ENCODE measurements at regions not wholly inside any gene's neighbourhood (a gene's known extent, or its start where the extent isn't known, plus 50 kb on each side); places are given as distances from the start of the nearest gene placed in this dataset.
A peak's percentile ranks its signal among the peaks of the same experiment; 100 is the strongest.

DNA sequence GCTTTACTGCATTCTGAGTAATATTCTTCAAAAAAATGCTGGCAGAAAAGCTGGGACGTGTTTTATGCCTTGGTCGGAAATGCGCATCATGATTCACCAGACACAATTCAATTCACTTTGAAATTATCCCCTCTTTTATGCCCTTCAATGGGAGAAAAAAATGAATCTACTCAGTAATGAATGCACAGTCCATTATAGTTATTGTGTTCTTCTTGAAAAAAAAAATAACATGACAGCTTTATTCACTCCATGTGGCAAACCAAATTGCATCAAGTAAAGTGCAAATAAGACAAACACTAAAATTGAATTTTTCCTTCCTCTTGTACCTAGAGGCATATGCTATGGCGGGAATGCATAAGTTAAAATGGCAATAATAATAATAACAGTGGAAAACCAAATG, 159.4 kb upstream of the IFNG-AS1 start:
- H3K9me3 Mint-ChIP-seq: no peaks in the 10 kb centered on the region
- no peak overlapping the region for H3K4me3 Mint-ChIP-seq
- H3K4me1 Mint-ChIP-seq: peaks cover 19% of the 10 kb centered on the region
- ATAC-seq: no peak
- no peak for DNase-seq (ENCODE audit: low spot score in 2 of 2)
- no peak overlapping the region for H3K27ac Mint-ChIP-seq
- no peaks in the 10 kb centered on the region for H3K36me3 Mint-ChIP-seq

DNA sequence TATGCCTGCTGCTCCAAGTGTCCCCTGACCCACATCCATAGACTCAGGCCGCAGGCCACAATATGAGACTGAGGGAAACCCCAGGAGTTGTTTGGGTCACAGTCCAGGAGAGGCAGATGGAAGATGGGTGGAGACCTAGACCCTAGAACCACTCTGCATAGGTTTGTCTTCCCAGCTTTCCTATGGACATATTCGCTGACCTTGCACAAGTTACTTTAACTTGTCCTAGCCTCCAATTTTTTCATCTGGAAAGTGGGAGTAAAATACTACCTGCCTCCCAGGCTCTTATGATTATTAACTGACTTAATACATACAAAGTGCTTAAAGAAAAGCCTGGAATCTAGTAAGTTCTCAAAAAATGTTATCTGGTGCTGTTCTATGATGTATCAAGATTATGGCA, 157.1 kb upstream of the IFNG-AS1 start:
- Mint-ChIP-seq H3K4me3 (no peak overlapping the region), H3K4me1 (peaks cover 18% of the 10 kb centered on the region), H3K27ac (no peak overlapping the region), H3K9me3 (no peaks in the 10 kb centered on the region), H3K36me3 (no peaks in the 10 kb centered on the region)
- ATAC-seq (no peak), DNase-seq (ENCODE audit: low spot score in 2 of 2) (no peak)

DNA sequence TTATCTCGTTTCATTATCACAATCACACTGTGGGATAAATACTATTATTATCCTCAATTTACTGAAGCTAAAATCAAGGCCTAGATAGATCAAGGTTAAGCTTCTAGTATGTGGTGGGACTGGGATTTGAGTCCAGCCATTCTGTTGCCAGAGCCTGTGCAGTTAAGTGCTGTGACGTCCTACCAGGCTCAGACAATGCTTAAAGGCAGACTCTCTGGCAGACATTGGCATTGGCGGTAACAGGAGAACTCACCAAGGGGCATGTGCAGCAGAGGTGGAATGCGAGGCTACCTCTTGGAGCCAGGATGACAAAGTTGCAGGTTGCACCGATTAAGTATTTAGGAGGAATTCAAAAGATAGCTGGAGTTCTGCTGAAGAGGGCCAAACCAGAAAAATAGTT, 155.6 kb upstream of the IFNG-AS1 start:
- Mint-ChIP-seq H3K36me3 (no peaks in the 10 kb centered on the region), H3K4me1 (peaks cover 3% of the 10 kb centered on the region), H3K27ac (no peak overlapping the region), H3K9me3 (peaks cover under 1% of the 10 kb centered on the region), H3K4me3 (no peak overlapping the region)
- ATAC-seq (no peak), DNase-seq (ENCODE audit: low spot score in 2 of 2) (no peak)

DNA sequence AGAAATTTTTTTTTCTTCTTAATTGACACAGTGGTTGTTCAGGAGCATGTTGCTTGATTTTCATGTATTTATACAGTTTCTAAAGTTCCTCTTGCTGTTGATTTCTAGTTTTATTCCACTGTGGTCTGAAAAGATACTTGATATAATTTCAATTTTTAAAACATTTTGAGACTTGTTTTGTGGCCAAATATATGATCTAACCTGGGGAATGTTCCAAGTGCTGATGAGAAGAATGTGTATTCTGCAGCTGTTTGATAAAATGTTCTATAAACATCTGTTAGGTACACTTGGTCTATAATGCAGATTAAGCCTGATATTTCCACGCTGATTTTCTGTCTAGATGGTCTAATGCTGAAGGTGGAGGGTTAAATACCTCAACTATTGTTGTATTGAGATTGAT, 151.4 kb upstream of the IFNG-AS1 start:
- peaks cover 5% of the 10 kb centered on the region for H3K4me1 Mint-ChIP-seq
- DNase-seq (ENCODE audit: low spot score in 2 of 2): no peak
- H3K4me3 Mint-ChIP-seq: no peak overlapping the region
- ATAC-seq: no peak
- no peak overlapping the region for H3K27ac Mint-ChIP-seq
- H3K9me3 Mint-ChIP-seq: peaks cover 13% of the 10 kb centered on the region
- H3K36me3 Mint-ChIP-seq: no peaks in the 10 kb centered on the region

DNA sequence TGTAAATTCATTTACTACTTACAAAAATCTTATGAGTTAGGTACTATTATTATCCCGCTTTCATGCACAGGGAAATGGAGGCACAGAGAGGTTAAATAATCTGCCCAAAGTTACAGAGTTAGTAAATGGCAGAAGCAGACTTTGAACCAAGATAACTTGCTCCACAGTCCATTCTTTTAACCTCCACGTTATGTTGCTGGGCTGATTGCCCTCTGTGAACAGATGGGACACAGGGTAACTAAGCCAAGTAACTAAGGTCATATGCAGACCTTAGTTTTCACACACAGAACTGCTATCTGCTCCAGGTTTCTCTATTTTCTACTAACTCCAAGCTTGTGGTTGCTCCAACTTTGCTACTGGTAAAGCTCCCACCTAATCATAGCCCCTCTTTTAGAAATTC, 147.1 kb upstream of the IFNG-AS1 start:
- H3K27ac Mint-ChIP-seq: no peak overlapping the region
- peaks cover 16% of the 10 kb centered on the region for H3K9me3 Mint-ChIP-seq
- H3K4me1 Mint-ChIP-seq: peaks cover 5% of the 10 kb centered on the region
- no peak for ATAC-seq
- no peak overlapping the region for H3K4me3 Mint-ChIP-seq
- no peaks in the 10 kb centered on the region for H3K36me3 Mint-ChIP-seq
- DNase-seq (ENCODE audit: low spot score in 2 of 2): no peak

DNA sequence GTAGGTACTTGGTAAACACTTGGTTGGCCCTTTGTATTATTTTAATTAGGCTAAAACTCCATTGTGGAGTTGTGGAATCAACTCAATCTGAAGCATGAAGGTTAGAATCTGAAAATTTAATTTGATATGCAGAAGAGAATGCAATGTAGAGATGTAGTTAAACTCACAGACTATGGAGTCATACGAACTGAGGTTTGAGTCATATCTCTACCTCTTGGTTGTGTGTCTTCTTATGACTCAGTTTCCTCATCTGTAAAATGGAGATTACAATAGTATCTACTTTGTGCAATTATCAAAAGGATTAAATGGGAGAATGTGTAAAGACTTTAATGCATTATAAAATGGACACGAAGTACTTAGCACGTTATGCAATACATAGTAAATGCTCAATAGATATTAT, 146.0 kb upstream of the IFNG-AS1 start:
- H3K4me1 Mint-ChIP-seq: peaks cover 5% of the 10 kb centered on the region
- ATAC-seq: peak; percentile 73
- H3K4me3 Mint-ChIP-seq: no peak overlapping the region
- no peak for DNase-seq (ENCODE audit: low spot score in 2 of 2)
- peaks cover 16% of the 10 kb centered on the region for H3K9me3 Mint-ChIP-seq
- H3K27ac Mint-ChIP-seq: no peak overlapping the region
- H3K36me3 Mint-ChIP-seq: no peaks in the 10 kb centered on the region

DNA sequence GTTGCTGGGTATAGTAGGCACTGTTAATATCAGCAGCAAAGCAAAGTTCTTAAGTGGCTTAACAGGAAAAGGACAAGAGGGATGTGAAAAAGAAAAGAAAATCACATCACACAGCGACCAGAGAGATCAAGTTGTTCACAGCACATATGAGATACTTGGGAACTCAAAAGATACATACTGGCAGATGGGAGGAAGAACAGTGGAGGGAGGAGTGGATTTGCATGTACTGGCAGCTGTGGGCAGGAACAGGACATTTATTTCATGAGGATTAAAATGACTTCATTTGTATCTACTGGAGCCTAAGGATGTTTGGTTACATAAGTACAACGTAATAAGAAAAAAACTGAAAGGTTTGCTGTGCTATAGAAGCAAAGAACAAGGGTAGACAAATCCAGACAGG, 136.5 kb upstream of the IFNG-AS1 start:
- no peak for ATAC-seq
- H3K36me3 Mint-ChIP-seq: no peaks in the 10 kb centered on the region

DNA sequence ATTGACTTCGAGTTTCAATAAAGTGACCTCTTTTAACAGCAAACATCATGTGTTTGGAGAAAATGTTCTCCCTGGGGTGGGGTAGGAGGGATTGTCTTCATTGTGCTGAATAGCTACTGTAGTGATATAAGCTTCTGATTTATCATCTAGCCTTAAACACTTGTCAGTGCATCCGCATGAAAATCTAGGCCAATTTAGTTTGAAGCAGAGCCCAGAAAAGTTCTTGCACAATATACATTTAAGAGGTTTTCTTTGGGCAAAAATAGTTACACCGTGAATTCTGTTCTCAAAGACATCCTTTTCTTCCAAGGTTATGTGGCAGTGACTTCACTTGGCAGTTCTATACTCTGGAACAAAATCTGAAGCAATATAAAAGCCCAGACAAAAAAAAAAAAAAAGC, 136.0 kb upstream of the IFNG-AS1 start:
- H3K9me3 Mint-ChIP-seq: no peaks in the 10 kb centered on the region
- ATAC-seq (no peak), DNase-seq (ENCODE audit: low spot score in 2 of 2) (no peak)
- H3K4me1 Mint-ChIP-seq: no peaks in the 10 kb centered on the region
- H3K36me3 Mint-ChIP-seq: no peaks in the 10 kb centered on the region
- H3K27ac Mint-ChIP-seq: no peak overlapping the region
- no peak overlapping the region for H3K4me3 Mint-ChIP-seq

More for the DNA sequence above, 136.5 kb upstream of the IFNG-AS1 start:
- no peak for DNase-seq (ENCODE audit: low spot score in 2 of 2)
- Mint-ChIP-seq H3K4me1 (no peaks in the 10 kb centered on the region), H3K4me3 (no peak overlapping the region), H3K27ac (no peak overlapping the region), H3K9me3 (no peaks in the 10 kb centered on the region)

DNA sequence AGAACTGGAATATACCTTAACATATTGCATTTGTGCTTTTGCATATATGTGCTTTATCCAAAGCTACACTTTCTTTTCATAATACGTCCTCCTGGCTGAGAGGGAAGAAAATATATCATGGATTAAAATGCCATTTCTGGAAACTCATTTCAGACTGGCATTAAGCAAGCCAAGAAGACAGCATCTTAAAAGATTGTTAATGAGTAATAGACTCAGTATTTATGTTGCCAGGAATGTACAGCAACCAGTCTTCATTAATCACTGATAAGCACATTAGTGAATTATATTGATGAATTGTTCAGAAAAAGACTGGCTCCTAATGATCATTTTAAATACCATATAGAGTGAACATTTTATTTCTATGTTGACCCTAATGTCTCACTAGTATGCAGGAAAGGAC, 134.9 kb upstream of the IFNG-AS1 start:
- no peak for ATAC-seq
- Mint-ChIP-seq H3K36me3 (no peaks in the 10 kb centered on the region), H3K4me3 (no peak overlapping the region), H3K4me1 (no peaks in the 10 kb centered on the region), H3K27ac (no peak overlapping the region), H3K9me3 (no peaks in the 10 kb centered on the region)
- DNase-seq (ENCODE audit: low spot score in 2 of 2): no peak

DNA sequence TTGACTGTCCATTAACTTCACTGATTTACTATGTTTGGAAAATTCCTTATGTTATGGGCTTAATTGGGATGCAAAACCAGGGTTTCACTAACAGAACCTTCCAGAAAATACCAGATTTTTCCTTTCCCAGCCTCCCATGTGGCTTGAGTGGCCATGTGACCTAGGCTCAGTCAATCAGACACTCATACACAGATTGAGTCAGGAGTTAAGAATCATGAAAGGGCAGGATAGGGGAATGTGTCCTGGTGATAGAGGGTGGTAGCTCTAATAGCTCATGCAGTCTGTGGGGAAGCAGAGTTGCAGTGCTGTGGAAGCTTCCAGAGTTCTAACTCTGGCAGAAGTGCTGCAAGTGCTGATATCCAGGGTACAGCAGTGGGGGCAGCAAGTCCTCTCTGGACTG, 134.1 kb upstream of the IFNG-AS1 start:
- DNase-seq (ENCODE audit: low spot score in 2 of 2) (no peak), ATAC-seq (no peak)
- Mint-ChIP-seq H3K4me1 (no peaks in the 10 kb centered on the region), H3K36me3 (no peaks in the 10 kb centered on the region), H3K9me3 (no peaks in the 10 kb centered on the region), H3K4me3 (no peak overlapping the region), H3K27ac (no peak overlapping the region)

DNA sequence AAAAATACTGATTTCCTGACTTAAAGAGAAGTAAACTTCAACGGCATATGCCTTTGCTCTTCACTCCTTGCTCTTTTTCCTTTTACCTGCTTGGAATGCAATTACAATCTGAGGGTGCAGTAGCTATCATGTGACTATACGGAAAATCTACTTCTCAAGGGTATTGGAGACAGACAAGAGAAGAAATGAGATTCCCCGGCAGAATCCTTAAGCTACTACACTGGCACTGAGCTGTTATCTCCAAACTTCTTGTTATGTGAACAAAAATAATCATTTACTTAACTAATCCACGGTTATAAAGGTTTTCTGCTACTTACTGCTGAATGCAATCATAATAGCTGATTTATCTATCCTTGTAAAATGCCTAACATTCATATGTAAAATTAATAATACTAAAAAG, 118.0 kb upstream of the IFNG-AS1 start:
- no peak for DNase-seq (ENCODE audit: low spot score in 2 of 2)
- Mint-ChIP-seq H3K36me3 (no peaks in the 10 kb centered on the region), H3K9me3 (no peaks in the 10 kb centered on the region)

DNA sequence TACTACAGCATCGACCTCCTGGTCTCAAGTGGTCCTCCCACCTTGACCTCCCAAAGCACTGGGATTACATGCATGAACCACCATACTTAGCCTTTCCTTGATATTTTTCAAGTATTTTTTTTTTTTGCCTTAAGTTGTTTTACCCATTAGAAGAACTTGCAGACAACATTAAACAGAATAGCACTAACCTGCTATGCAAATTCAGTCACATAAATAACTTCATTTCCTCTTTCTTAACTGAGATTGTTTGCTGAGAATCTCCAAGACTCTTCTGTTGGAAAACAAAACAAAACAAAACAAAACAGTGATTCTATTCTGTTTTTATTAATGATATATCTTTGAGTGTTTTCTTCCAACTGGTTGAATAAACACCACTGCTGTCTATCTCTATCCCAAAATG, 115.9 kb upstream of the IFNG-AS1 start:
- no peaks in the 10 kb centered on the region for H3K4me1 Mint-ChIP-seq
- no peaks in the 10 kb centered on the region for H3K36me3 Mint-ChIP-seq
- no peak for ATAC-seq
- no peak overlapping the region for H3K4me3 Mint-ChIP-seq
- no peak overlapping the region for H3K27ac Mint-ChIP-seq
- DNase-seq (ENCODE audit: low spot score in 2 of 2): no peak
- H3K9me3 Mint-ChIP-seq: no peaks in the 10 kb centered on the region

More for the DNA sequence above, 118.0 kb upstream of the IFNG-AS1 start:
- Mint-ChIP-seq H3K4me1 (no peaks in the 10 kb centered on the region), H3K27ac (no peak overlapping the region), H3K4me3 (no peak overlapping the region)
- no peak for ATAC-seq

DNA sequence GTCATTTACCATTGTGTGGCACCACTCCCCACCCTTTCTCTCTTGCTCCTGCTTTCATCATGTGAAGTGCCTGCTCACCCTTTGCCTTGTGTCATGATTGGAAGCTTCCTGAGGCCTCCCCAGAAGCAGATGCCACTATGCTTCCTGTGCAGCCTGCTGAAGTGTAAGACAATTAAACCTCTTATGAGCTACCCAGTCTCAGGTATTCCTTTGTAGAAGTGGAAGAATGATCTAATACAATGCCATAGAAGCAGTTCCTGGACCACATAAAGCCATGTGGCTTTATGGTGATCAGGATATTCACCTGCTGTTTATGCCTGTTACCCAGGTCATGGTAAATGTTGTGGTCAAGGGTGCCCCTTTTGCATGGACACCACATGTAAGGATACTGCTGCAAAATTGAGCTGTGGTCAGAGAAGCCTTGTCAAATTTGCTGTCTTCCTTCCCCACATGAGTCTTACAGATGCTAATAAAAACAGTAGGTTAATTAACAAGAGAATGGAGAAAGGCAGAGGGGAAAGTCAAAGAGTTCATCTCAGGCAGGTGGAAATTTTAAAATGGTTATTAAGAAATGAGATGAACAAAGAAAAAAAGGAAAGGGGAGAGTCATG, 112.8 kb upstream of the IFNG-AS1 start:
- no peaks in the 10 kb centered on the region for H3K36me3 Mint-ChIP-seq
- no peaks in the 10 kb centered on the region for H3K9me3 Mint-ChIP-seq
- no peak overlapping the region for H3K27ac Mint-ChIP-seq
- ATAC-seq: no peak
- no peak overlapping the region for H3K4me3 Mint-ChIP-seq
- no peaks in the 10 kb centered on the region for H3K4me1 Mint-ChIP-seq
- no peak for DNase-seq (ENCODE audit: low spot score in 2 of 2)

DNA sequence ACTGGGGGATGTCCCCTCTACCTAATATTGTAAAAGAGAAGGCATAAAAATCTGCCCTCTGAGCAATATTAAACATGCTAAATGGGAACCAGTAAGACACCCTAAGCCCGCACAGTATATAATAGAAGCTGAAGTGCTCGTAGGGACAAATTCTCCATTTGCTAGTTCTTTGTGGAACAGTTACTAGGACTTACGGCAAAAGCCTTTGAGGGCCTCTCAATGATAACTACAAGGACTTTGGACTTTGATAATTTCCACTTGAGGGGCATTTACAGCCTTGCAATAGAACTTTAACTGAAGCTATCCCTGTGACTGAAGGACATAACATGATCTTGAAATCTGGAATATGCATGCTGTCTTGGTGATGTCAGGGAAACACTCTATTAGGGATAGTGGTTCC, 111.5 kb upstream of the IFNG-AS1 start:
- no peak for ATAC-seq
- Mint-ChIP-seq H3K4me3 (no peak overlapping the region), H3K36me3 (no peaks in the 10 kb centered on the region), H3K9me3 (no peaks in the 10 kb centered on the region), H3K4me1 (no peaks in the 10 kb centered on the region), H3K27ac (no peak overlapping the region)
- no peak for DNase-seq (ENCODE audit: low spot score in 2 of 2)

DNA sequence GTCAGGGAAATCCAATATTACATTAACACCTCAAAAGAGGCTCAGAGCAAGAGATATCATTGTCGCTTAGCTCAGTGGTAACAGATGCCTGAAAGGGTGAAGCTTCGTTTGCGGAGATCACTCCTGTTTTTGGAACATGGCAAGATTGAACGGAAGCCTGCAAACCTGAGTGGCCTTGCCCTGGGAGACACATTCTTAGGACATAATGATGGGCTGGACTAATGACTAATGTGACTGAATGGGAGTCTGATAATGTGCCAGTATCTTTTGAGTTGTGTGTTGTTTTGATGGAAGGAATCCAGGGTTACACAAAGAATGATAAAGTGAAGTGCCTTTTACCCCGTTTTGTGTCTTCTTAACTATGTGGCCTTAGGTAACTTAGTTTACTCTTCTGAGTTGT, 109.3 kb upstream of the IFNG-AS1 start:
- DNase-seq (ENCODE audit: low spot score in 2 of 2) (no peak), ATAC-seq (no peak)
- no peak overlapping the region for H3K27ac Mint-ChIP-seq
- H3K36me3 Mint-ChIP-seq: no peaks in the 10 kb centered on the region
- H3K4me3 Mint-ChIP-seq: no peak overlapping the region
- no peaks in the 10 kb centered on the region for H3K4me1 Mint-ChIP-seq
- no peaks in the 10 kb centered on the region for H3K9me3 Mint-ChIP-seq

DNA sequence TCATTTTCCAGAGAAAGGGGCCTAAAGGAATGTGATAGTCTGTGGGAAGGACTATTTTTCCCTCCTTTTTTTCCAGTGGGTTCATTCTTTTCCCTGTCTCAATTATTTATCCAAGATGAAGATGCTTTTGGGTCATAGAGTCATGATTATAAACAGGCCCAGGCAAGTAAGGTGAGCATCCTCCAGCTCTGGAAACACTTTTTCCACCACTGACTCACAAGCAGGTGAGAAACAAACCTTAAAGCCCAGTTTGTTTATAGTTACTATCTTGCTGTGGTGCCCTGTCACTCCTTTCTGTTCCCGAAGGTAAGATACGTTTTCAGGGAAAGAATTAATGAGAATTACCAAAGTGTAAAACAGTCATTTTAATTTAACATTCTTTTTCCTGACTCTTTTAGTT, 107.7 kb upstream of the IFNG-AS1 start:
- Mint-ChIP-seq H3K36me3 (no peaks in the 10 kb centered on the region), H3K9me3 (no peaks in the 10 kb centered on the region), H3K27ac (no peak overlapping the region), H3K4me1 (no peaks in the 10 kb centered on the region), H3K4me3 (no peak overlapping the region)
- no peak for DNase-seq (ENCODE audit: low spot score in 2 of 2)
- no peak for ATAC-seq

DNA sequence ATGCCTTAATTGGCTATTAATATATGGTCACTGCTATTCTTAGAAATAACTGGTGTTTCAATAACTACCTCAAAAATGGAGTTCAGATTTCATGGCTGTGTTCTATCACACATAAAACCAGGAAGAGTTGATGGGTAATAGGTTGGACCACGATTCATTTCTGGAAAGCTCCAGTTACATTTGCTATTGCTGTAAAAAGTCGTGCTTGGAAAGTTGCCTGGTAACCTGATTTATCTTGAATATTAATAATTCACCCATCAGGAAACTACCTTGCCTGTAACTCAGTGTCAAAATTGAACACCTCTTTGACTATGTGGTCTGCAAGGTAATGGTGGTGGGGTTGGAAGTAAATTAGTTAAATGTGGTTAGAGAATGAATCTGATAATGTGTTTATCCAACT, 104.7 kb upstream of the IFNG-AS1 start:
- no peaks in the 10 kb centered on the region for H3K9me3 Mint-ChIP-seq
- no peaks in the 10 kb centered on the region for H3K4me1 Mint-ChIP-seq
- H3K36me3 Mint-ChIP-seq: no peaks in the 10 kb centered on the region
- DNase-seq (ENCODE audit: low spot score in 2 of 2) (no peak), ATAC-seq (no peak)
- H3K4me3 Mint-ChIP-seq: no peak overlapping the region
- H3K27ac Mint-ChIP-seq: no peak overlapping the region

All from stimulated activated effector memory CD8-positive, alpha-beta T cell treated with anti-CD3 and anti-CD28 coated beads, Interleukin-12 subunit alpha, Interleukin-12 subunit beta, amount 100 ng/mL, for 72 hours (primary cell).